DMS 273 (cell line): ENCODE measurements at regions not wholly inside any gene's neighbourhood (a gene's known extent, or its start where the extent isn't known, plus 50 kb on each side); places are given as distances from the start of the nearest gene placed in this dataset.

Experiments used
- DNase-seq: peaks from one replicate; lab custom pipeline; 2025; ENCODE audit not compliant: unreplicated experiment; lab: John Stamatoyannopoulos, UW

DNA sequence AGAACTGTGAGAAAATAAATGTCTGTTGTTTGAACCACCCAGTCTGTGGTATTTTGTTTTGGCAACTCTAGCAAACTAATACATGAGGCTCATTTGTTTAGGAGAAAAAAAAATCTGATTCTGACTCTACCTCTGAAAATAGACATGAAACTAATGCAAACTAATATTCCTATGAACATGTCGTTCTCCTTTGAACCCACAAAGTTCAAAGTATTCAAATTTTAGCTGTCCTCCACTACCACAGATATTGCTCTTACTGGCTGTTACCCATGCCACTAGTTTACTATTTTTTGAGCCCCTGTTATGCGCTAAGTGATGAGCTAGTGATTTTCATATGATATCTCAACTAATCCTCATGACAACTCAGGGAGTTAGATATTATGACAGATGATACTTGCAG is 58.8 kb upstream of the ZNF804B start:
- no peak for DNase-seq

DNA sequence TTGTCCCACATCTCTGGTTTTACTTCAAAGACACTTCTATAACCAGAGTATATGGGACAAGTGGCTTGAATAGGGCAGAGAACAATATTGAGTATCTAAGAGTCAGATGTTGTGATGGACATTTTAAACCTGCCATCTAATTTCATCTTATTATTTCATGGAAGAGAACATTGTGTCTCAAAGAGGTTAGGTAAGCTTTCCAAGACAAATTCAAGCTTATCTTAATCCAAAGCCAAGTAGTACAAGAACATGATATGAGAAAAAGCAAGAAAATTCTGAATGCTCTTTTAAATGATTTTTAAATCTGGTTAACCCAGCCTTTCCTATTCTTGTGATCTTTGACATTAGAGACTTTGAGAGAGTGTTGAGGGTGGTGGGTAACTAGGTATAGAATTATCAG is 65.3 kb upstream of the ZNF804B start:
- DNase-seq: no peak

DNA sequence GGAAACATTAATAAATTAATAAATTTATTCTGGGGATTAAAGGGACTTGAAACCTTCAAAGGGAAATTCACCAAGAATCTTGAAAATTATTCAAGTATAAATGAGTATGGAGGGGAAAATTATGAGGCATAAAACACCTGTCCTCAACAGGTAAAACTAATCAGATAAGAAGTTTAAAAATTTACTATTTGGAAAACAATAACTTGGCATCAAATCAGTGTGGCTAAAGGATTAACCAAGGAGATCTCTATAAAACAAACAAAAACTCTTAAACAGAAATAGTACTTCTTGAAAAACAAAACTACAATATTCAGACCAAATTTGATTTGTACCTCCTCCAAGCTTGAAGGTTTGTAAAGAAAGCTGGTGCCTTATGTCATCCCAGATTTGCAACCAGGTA is 66.4 kb upstream of the ZNF804B start:
- DNase-seq: no peak

DNA sequence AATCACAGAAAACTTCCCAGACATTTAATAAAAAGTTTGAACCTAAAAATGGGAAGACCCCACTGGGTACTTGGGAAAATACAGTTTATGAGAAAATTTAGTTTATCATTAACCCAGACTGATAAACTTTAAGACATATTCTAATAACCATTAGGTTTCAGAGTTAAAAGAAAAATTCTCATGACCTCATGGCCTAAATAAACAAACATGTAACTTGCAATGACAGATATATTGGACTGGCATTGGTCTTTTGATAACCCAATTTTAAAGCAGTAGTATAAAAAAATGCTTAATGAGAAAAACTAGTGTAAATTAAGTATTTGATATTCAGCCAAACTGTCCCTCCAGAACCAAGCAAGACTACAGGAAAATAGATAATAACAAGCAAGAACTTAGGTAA is 67.0 kb upstream of the ZNF804B start:
- DNase-seq: no peak

DNA sequence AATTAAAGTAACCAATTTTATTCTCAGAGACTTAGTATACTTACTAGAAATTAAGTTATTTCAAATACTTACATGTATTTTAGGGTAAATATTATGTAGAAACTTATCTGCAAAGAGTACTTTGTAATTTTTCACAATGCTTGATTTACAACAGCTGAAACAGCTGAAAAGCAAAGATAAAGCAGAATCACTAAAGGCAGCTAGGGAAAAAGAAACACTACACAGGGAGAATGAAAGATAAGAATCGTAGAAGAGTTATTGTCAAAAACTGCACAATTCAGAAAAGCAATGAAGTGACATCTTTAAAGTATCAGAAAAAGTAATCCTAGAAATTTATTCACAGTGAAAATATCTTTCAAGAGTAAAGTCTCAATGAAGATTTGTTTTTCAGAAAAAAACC is 69.7 kb upstream of the ZNF804B start:
- DNase-seq: no peak

DNA sequence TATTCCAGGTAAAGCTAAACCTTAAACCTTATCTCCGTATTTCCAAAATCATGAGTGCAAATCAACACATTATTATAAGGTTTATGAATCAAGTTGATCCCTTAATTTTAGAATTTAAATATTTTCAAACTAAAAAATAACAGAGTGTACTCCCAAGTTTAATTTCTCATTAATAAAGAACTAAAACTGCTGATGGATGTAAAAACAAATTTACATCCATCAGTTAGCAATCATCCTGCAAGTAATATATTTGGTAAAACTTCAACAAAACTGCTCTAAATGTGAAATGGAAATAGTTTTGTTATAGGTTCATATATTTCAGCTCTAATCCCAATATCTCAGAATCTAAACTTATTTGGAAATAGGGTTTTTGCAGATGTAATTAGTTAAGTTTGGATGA is 71.3 kb upstream of the ZNF804B start:
- no peak for DNase-seq

DNA sequence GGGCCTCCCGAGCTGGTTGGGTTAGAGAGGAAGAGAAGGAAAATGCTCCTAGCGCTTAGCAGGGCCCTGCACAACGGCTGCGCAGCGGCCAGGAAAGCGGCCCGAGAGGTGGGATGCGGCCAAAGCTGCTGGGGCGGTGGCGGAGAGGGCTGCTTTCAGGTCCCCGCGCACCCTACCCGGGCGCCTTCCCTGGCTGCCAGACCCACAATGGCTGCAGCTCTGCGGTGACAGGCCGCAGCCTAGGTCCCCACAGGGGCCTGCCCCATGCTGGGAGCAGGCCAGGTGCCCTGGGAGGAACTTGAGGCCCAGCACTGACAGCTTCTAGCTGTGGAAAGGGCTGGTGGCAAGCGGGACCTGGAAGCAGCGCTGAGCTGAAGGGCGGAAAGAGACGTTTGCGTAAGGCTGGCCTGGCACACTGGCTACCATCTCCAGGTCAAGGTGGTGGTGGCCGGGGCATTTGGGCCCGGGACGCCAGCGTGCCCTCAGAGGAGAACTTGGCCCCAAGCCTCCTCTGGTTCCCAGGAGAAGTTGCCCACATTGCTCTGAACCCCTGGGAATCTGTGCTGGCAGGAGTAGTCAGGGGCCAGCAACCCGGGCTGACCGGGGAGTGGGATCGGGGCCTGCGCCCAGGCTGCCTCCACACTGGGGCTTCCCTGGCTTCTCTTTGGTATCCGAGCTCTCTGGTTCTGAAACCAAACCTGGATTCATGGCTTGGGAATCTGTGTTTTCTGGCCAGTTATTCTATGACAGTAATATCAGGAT is 72.9 kb upstream of the ZNF804B start:
- DNase-seq: no peak

DNA sequence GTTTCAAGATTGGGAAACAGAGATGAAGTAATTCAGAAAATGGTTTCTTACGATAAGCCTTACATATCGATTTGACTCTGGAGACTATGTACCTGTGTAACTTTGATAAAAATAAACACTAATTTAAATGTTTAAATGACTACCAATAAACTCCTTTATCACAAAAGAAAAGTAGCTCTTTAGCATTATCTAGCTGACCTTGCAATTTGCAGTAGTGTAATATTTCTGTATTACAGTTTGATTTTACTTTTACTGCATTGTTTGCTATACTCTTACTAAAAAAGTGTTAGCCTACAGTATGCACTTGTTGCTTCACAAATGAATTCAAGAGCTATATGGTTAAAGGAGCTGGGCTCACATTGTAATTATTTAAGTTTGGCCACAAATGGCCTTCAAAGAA is 77.8 kb upstream of the ZNF804B start:
- no peak for DNase-seq

DNA sequence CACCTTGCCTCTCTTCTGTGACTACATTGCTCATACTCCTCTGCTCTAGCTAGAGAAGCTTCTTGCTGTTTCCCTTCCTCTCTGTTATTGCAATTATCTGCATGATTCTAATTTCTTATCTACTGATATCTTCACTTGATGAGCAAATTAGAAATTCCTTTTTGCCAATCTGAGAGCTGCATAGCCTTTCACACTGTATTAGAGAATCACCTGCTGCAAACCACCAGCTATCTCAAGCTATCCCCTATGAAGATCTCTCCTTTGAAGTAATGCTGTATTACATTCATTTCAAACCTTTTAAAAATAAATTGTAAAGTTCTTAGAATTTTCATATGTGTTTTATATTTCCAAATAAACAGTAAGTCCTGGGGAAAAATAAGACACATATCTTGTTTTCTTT is 89.0 kb upstream of the ZNF804B start:
- no peak for DNase-seq

DNA sequence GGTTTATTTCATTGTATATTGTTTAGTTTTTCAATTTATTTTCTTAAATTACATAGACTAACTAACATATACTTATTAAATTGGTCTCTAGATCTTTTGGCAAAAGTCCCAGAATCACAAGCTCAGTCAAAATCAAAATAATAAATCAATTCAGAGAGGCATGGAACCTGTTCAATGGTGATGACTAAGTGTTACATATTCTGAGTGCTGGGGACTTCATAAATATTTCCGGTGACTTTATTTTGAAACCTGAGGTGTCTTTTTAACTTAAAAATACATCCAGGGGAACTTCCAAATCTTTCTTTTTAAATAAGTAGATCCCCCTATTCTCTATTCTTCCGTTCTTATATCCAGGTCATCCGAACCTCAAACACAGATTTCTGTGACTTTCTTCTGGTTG is 89.6 kb upstream of the ZNF804B start:
- DNase-seq: no peak

DNA sequence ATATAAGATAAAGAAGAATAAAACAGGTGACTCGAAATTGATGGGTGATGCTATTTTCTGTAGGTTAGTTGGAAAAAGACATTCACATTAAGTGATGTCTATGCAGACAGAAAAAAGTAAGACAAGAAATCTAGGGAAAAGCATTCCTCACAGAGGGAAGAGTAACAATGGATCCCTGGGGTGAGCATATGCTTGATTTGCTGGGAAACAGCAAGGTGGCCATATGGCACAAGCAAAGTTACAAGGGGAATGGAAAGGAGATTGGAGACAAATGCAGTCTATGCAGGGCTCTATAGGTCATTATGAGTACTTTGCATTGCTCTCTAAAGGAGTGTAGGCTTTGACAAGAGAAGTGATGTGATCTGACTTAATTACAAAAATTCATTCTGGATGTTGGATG is 90.9 kb upstream of the ZNF804B start:
- DNase-seq: peak; percentile 87

DNA sequence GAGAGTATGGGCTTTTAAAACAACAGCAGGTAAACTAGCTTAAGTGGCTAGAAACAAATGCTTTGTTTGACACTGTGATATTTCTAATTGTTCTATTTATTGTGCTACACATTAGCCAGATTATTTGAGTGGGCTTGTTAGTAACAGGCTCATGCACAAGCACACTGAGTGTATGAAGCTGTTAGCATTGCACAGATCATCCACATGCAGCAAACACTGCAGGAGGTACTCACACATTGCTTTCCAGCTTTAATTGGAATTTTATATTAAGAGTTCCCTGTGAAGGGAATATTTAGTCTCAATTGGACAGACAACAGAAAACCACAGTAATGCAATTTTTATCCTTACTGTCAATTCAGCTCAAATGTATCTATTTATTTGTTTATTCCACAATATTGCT is 92.9 kb upstream of the ZNF804B start:
- DNase-seq: no peak

DNA sequence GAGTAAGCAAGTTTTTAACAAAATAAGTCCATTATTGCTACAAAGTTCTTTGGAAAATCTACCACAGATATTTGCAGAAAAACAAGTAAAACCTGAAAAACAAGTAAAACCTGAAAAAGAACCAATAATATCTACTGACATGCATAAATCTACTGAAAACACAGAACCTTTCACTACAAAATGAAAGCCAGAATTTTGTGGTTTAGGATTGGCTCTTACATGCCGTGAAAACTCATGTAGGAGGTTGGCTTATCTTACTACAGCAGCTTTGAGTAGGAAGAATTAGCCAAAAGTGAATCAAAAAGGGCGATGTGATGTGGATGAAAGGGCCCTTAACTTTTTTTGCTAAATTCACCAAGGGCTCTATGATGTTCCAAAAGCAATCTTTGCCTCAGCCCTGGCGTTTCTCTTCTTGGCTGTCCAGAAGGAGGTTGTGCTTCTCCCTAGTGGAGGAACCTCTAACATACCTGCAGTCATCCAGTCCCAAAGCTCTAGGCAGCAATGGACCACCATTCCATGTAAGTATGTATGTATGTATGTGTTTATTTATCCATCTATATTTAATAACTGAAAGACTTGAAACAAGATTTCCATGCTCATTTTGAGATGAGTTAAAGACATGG is 93.5 kb upstream of the ZNF804B start:
- no peak for DNase-seq

DNA sequence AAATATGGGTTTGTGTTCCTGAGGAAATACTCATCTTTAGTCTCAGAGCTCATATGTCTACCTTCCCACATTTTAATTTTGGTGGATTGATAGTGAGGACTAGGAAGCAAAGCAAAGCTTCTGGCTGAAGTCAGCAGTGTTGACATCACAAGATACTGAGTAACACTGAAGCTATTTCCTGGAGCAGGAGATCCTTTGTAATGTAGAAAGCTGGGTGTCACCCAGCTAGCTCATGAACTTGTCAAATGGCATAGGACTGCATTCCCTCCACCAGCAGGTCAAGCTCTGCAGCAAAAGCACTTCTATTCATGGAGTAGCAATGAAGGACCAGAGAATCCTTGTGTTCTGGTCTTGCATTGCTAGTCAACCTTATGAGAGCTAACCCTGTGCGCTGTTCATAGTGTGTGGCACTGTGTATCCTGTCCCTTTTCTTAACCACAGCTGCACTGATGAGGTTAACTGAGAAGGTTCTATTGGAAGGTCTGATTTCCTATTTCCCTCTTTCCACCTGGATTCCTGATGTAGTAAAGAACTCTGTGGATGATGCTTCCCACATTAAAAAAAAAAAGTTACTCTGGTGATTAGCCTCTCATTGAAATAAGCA is 94.8 kb upstream of the ZNF804B start:
- no peak for DNase-seq

DNA sequence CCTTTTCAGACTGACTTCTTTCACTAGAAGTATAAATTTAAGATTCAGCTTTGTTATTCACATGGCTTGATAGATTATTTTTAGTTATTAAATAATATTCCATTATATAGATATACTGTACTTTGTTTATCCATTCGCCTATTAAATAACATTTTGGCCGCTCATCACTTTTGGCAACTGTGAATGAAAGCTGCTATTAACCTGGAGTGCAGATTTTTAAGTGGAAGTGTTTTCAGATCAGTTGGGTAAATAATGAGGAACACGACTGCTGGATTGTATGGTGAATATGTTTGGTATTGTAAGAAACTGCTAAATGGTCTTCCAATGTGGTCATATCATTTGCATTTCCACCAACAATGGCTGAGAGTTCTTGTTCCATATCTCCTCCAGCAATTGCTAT is 97.6 kb upstream of the ZNF804B start:
- DNase-seq: no peak

DNA sequence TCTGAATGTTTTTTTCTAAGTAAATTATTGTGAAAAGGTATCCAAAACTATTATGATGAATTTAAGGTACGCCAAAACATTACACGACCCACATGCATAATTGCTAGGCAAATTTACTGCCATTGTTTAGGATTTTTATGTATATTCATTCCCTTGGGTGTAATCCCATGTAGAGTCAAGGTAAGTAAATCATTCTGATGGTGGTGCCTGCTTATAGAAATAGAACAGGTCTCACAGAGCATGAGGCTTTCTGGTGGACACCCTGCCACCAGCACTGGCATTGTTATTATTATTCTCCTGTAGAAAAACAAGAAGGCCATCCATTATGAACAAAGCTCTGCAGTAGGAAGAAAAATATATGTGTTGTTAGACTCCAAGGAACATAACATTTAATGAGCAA is 111.7 kb upstream of the ZNF804B start:
- no peak for DNase-seq

DNA sequence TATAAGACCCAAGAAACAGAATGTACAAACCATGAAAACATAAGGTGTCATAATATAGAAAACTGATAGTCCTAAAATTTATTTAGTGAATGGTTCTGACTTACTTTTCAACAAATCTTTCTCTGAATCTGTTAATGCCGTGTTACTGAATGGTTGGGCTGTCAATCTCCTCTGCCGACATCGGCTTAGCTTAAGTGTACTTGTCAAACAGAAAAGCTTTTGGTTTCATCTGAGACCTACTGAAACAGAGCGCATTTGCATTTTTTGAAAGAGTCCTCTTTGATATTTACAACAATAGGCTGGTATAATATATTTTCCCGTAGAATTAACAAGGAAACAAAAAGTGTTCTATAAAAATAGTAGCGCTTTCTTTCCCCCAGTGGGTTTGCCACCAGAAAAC is 120.9 kb upstream of the ZNF804B start:
- no peak for DNase-seq

DNA sequence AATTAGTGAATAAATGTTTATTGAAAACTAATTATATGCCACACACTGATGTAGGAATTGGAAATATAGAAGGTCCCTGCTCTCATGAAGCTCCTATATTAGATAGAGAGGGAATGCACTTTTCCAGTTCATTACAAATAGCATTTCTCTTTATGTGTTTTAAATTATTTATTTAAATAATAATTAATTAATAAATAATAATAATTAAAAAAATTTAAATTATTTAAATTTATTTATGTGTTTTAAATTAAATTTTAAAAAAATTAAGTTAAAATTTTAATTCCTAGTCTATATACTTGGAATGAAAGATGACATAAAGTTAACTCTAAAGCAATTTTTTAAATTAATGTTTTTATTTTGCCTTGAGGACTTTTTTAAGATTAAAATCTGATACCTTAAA is 121.7 kb upstream of the ZNF804B start:
- DNase-seq: no peak

DNA sequence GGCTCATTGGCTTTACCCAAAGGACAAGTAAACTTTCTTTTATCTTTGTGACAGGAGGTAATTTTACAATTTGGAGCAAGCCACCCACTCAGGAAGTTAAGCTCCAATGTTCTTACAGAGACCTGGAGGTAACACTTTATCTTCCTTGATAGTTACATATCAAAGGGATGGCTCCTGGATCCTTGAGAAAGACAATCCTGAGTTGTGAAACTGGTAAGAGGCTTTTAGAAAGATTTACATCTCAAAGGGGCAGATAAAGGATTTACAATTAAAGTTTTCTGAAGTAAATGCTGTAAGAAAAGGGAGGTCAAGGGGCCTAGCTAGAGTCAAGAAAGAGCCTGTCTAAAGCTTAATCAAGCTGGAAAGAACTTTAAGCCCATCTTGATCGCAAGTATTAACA is 124.4 kb upstream of the ZNF804B start:
- DNase-seq: no peak

DNA sequence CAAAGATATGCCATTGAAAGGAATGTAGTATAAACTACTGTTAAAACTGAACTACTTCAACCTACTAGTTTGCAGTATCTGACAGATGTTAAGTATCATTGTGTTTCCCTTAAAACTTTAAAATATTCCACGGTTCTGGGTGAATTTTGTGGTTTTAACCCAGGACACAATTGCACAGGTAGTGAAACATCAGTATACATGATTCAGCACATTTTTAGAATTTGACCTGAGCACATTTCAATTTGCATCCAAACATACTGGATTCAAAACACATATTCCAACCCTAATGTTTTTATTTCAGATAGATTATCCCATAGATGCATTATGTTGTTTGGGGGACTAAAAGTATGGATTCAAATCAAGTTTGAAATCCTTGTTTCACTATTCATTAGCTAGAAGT is 129.9 kb upstream of the ZNF804B start:
- no peak for DNase-seq

DNA sequence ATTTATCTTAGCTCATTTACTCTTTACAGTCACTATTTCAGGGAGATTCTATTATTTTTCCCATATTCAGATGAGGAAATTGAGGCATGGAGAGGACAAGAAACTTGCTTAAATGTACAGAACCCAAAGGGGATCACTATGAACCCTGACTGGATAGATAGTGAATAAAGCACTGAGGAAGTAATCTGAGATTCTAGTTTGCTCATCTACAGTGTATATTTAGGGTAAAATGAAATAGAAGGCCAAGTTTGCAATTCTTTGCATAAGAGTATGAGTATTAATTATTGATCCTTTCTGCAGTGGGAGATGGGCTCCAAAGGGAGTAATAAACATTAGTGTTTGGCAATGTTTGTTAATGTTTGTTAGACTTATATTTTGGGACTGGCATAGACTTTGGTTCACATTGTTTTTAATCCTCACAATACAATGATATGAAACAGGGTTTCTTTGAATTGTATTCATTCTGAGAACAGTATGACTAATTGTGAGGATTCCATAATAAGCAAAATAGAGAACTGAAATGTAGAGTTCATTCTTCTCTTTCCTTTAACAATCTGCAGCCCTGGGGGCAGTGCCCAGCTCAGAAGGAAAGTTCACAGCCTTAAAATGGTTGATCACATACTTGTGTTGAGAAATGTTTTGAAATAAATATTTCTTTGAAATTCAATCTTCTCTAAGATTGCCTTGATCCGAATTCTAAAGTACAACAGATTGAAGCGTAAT is 131.0 kb upstream of the ZNF804B start:
- DNase-seq: no peak

DNA sequence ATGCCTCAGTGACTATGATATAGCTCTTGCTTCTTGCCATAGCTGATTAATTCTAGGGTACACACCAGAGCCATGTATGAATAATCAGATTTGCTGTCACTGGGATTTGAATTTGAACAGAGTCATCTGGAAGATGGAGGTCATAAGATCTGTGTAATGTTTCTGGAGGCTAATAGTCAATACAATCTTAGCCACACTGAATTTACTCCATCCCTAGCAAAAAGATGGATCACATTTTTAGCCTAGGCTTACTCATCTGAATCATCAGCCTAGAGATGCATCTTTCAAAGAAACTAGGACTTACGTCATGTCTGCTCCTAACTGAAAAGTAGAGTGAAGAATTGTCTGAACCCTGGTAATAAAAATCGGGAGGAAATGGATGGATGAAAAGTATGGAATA is 142.3 kb upstream of the ZNF804B start:
- no peak for DNase-seq
